CD14-positive monocyte (primary cell): ENCODE measurements at regions not wholly inside any gene's neighbourhood (a gene's known extent, or its start where the extent isn't known, plus 50 kb on each side); places are given as distances from the start of the nearest gene placed in this dataset.
A peak's percentile ranks its signal among the peaks of the same experiment; 100 is the strongest.

Source experiments
- DNase-seq, 3 donors: peaks; one replicate each; pipeline ENCODE4 v3.0.0-alpha.2; 2011 to 2022
- H2AFZ ChIP-seq: 2 replicates; pipeline ENCODE4 v1.6.0; 2012; ENCODE audit warnings: mild to moderate bottlenecking, low read depth, low read length, inconsistent platforms; ENCODE audit not compliant: insufficient read depth, poor library complexity, severe bottlenecking
- H3K27ac ChIP-seq, 2 donors: 1 replicate in 1 of 2; 2 replicates in 1 of 2; pipeline ENCODE4 v1.5.1; 2012 to 2013; ENCODE audit warnings: low read length in 2 of 2, control low read depth in 1 of 2, inconsistent platforms in 1 of 2, low read depth in 1 of 2, mild to moderate bottlenecking in 1 of 2
- H3K27me3 ChIP-seq, 2 donors: one replicate each; pipeline versions ENCODE4 v1.6.0 to v1.6.1; 2011 to 2013; ENCODE audit warnings: low read length in 2 of 2; ENCODE audit not compliant: control insufficient read depth in 2 of 2, insufficient read depth in 2 of 2
- H3K36me3 ChIP-seq, 2 donors: replicated peaks in 1 of 2; 1 replicate in 1 of 2; 2 replicates in 1 of 2; pipeline versions ENCODE4 v1.5.1 to v1.6.1; 2012 to 2013; ENCODE audit warnings: low read length in 2 of 2, control low read depth in 1 of 2, inconsistent platforms in 1 of 2, mild to moderate bottlenecking in 1 of 2; ENCODE audit not compliant: insufficient read depth in 2 of 2, control insufficient read depth in 1 of 2
- H3K4me1 ChIP-seq, 2 donors: 1 replicate in 1 of 2; 2 replicates in 1 of 2; pipeline versions ENCODE4 v1.5.1 to v1.6.1; 2012 to 2013; ENCODE audit warnings: low read length in 2 of 2, control low read depth in 1 of 2, inconsistent platforms in 1 of 2, mild to moderate bottlenecking in 1 of 2, moderate library complexity in 1 of 2; ENCODE audit not compliant: insufficient read depth in 2 of 2, control insufficient read depth in 1 of 2
- H3K4me2 ChIP-seq: replicated peaks from 2 replicates; pipeline ENCODE3; 2012; ENCODE audit warnings: low read length, moderate library complexity, mild to moderate bottlenecking; ENCODE audit not compliant: poor library complexity, severe bottlenecking; ENCODE audit errors: extremely low read depth
- H3K4me3 ChIP-seq, 3 experiments: fragments of 200-600 bp in 1 of 3; sonication (generic) in 1 of 3; replicated peaks in 1 of 3; 1 replicate in 2 of 3; 2 replicates in 1 of 3; pipeline ENCODE4 v1.5.1; 2011 to 2013; ENCODE audit warnings: low read length in 3 of 3, mild to moderate bottlenecking in 3 of 3, control low read depth in 2 of 3, low read depth in 2 of 3, inconsistent platforms in 1 of 3, moderate library complexity in 1 of 3
- H3K79me2 ChIP-seq: 2 replicates; pipeline ENCODE4 v1.6.0; 2012; ENCODE audit warnings: mild to moderate bottlenecking, control low read depth, inconsistent platforms, low read length, moderate library complexity; ENCODE audit not compliant: insufficient read depth
- H3K9ac ChIP-seq: 2 replicates; pipeline ENCODE4 v1.6.0; 2017; ENCODE audit warnings: low read length, mild to moderate bottlenecking; ENCODE audit not compliant: insufficient read depth, poor library complexity, severe bottlenecking
- H3K9me3 ChIP-seq, 2 donors: replicated peaks in 1 of 2; 1 replicate in 1 of 2; 2 replicates in 1 of 2; pipeline versions ENCODE4 v1.5.1 to v1.6.1; 2012 to 2013; ENCODE audit warnings: low read length in 2 of 2, control low read depth in 1 of 2; ENCODE audit not compliant: control insufficient read depth in 1 of 2, insufficient read depth in 1 of 2
- H4K20me1 ChIP-seq: 2 replicates; pipeline ENCODE4 v1.6.0; 2012; ENCODE audit warnings: mild to moderate bottlenecking, low read length, control low read depth, moderate library complexity; ENCODE audit not compliant: insufficient read depth
- H3K27ac Mint-ChIP-seq, 7 donors: one replicate each; pipeline ENCODE4 v1.8.0; 2020; ENCODE audit warnings: mild to moderate bottlenecking in 7 of 7, mixed read lengths in 7 of 7, moderate library complexity in 6 of 7, inconsistent platforms in 2 of 7
- H3K27me3 Mint-ChIP-seq, 3 donors: one replicate each; pipeline ENCODE4 v1.8.0; 2021 to 2022; ENCODE audit warnings: low read depth in 3 of 3, mild to moderate bottlenecking in 3 of 3, mixed read lengths in 3 of 3, moderate library complexity in 3 of 3, inconsistent platforms in 1 of 3
- H3K36me3 Mint-ChIP-seq, 2 donors: one replicate each; pipeline ENCODE4 v1.8.0; 2020; ENCODE audit warnings: mixed read lengths in 2 of 2, inconsistent platforms in 1 of 2, mild to moderate bottlenecking in 1 of 2
- H3K4me1 Mint-ChIP-seq: one replicate; pipeline ENCODE4 v1.8.0; 2020; ENCODE audit warnings: mild to moderate bottlenecking, mixed read lengths
- H3K4me3 Mint-ChIP-seq, 2 donors: one replicate each; pipeline ENCODE4 v1.8.0; 2020; ENCODE audit warnings: mild to moderate bottlenecking in 2 of 2, mixed read lengths in 2 of 2, moderate library complexity in 1 of 2
- H3K9me3 Mint-ChIP-seq, 7 donors: one replicate each; pipeline ENCODE4 v1.8.0; 2020 to 2022; ENCODE audit warnings: mixed read lengths in 7 of 7, mild to moderate bottlenecking in 6 of 7, moderate library complexity in 6 of 7, inconsistent platforms in 2 of 7
- CTCF ChIP-seq: fragments of 200-600 bp; IDR thresholded peaks from one replicate; pipeline ENCODE4 v1.8.0; 2022; ENCODE audit warnings: antibody characterized with exemption, mild to moderate bottlenecking
- WGBS: methylation state at CpG from one replicate; pipeline ENCODE4 v1.1.5; 2013; ENCODE audit warnings: missing lambda C conversion rate; ENCODE audit not compliant: insufficient coverage; 5-methylcytosine and 5-hydroxymethylcytosine counted together
- intact Hi-C, 2 donors: fragments of 100-400 bp; cut with micrococcal nuclease; formaldehyde crosslinking; loops; one replicate each; pipeline versions ENCODE4 v1.15.0 to v1.15.1; 2023

GRCh38 chr17:20771104-20771503 lies 191.6 kb downstream of the CDRT15L2 start:
- Histone ChIP-seq H4K20me1 (no peaks in the 10 kb centered on the region), H3K36me3 (no peaks in the 10 kb centered on the region), H2AFZ (no peak overlapping the region), H3K27me3 (no peaks in the 10 kb centered on the region), H3K27ac (no peak overlapping the region), H3K4me2 (no peak overlapping the region), H3K4me1 (no peaks in the 10 kb centered on the region), H3K9me3 (no peaks in the 10 kb centered on the region), H3K4me3 (no peak overlapping the region), H3K79me2 (no peaks in the 10 kb centered on the region), H3K9ac (no peak overlapping the region)
- peaks cover 0 to 5% (median 3%) of the 10 kb centered on the region in 3 donors for H3K27me3 Mint-ChIP-seq
- WGBS, result 91% methylated on average over 8 of the region's 8 CpGs
- no peaks in the 10 kb centered on the region for H3K36me3 Mint-ChIP-seq
- no peak overlapping the region for H3K27ac Mint-ChIP-seq
- intact Hi-C loops, result no loop called here
- no peak overlapping the region for H3K4me3 Mint-ChIP-seq
- DNase-seq, result no peak
- H3K4me1 Mint-ChIP-seq, result peaks cover 4% of the 10 kb centered on the region
- TF ChIP-seq CTCF, result no peak
- H3K9me3 Mint-ChIP-seq, result peaks cover 0 to 2% (median 0%) of the 10 kb centered on the region in 7 donors

DNA sequence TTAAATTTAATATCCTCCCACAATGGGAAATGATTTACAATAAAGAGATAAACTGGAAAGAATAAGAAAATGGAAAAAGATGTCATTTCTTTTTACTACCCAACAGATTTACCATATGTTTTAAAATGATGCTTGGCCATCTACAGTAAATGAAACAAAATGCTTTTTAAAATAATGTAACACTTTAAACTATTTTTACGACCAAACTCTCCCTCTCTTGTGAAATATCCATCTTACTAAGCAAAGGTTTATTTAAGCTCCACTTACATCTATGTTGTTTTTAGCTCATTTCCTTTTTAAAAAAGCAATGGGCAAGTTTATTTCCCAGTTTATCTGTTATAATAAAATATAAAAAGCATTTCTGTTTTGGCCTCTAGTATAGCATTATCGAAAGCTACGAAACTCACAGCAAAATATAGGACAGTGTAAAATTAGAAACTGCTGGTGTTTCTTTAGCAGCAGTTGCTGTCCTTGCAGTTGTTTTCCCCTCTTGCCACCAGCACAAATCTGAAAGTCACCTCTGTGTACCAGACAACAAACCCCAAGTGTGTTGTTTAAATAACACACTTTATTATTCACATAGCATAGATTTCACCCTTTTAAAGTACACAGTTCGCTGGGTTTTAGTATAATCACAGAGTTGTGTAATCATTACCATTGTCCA lies 195.1 kb downstream of the CDRT15L2 start:
- Mint-ChIP-seq H3K27ac (peak overlapping the region in 1 of 7 donors; percentile 22), H3K4me3 (no peak overlapping the region), H3K27me3 (peaks cover 0 to 3% (median 2%) of the 10 kb centered on the region in 3 donors), H3K9me3 (peaks cover 0 to 11% (median 2%) of the 10 kb centered on the region in 7 donors), H3K36me3 (peaks cover 0 to 4% of the 10 kb centered on the region in 2 donors), H3K4me1 (peaks cover 16% of the 10 kb centered on the region)
- no peak for TF ChIP-seq CTCF
- no peaks in the 10 kb centered on the region for H3K36me3 ChIP-seq
- H3K9ac ChIP-seq, result no peak overlapping the region
- peaks cover 12 to 15% of the 10 kb centered on the region in 2 donors for H3K4me1 ChIP-seq
- no peak for DNase-seq
- H4K20me1 ChIP-seq, result no peaks in the 10 kb centered on the region
- H3K79me2 ChIP-seq, result no peaks in the 10 kb centered on the region
- no peak overlapping the region for H3K27ac ChIP-seq
- no peaks in the 10 kb centered on the region for H3K27me3 ChIP-seq
- no peak overlapping the region for H3K4me3 ChIP-seq
- H3K9me3 ChIP-seq, result no peaks in the 10 kb centered on the region
- H2AFZ ChIP-seq, result no peak overlapping the region
- no peak overlapping the region for H3K4me2 ChIP-seq
- intact Hi-C loops, result no loop called here
- no CpG with 5 or more reads among the region's 4 CpGs for WGBS
